Gastrocnemius medialis (tissue), 4 donors: ENCODE measurements at regions not wholly inside any gene's neighbourhood (a gene's known extent, or its start where the extent isn't known, plus 50 kb on each side); places are given as distances from the start of the nearest gene placed in this dataset.

Source experiments
- ATAC-seq, 2 donors: fragments of 150-250 bp; one replicate each; pipeline ENCODE4 v1.9.1; 2016
- DNase-seq, 2 donors: peaks; one replicate each; pipeline ENCODE4 v3.0.0-alpha.2; 2019
- H3K27ac ChIP-seq, 4 donors: fragments of 200-600 bp; sonication (generic); 1 replicate in 1 of 4; 2 replicates in 3 of 4; pipeline ENCODE4 v1.5.1; 2016 to 2018; ENCODE audit warnings: mild to moderate bottlenecking in 2 of 4, moderate library complexity in 1 of 4
- H3K27me3 ChIP-seq, 3 donors: fragments of 200-600 bp; sonication (generic) in 2 of 3; 1 replicate in 1 of 3; 2 replicates in 2 of 3; pipeline versions ENCODE4 v1.5.1 to v1.6.0; 2016 to 2019; ENCODE audit warnings: mild to moderate bottlenecking in 1 of 3, moderate library complexity in 1 of 3
- H3K36me3 ChIP-seq, 2 donors: fragments of 200-600 bp; sonication (generic) in 1 of 2; one replicate each; pipeline ENCODE4 v1.5.1; 2017 to 2018
- H3K4me1 ChIP-seq, 2 donors: fragments of 200-600 bp; sonication (generic) in 1 of 2; one replicate each; pipeline ENCODE4 v1.5.1; 2016 to 2017; ENCODE audit warnings: mild to moderate bottlenecking in 2 of 2
- H3K4me3 ChIP-seq, 4 donors: fragments of 200-600 bp; sonication (generic) in 3 of 4; 1 replicate in 1 of 4; 2 replicates in 3 of 4; pipeline ENCODE4 v1.5.1; 2016 to 2019; ENCODE audit warnings: mild to moderate bottlenecking in 2 of 4
- H3K9me3 ChIP-seq, 3 donors: fragments of 200-600 bp; sonication (generic) in 2 of 3; 1 replicate in 1 of 3; 2 replicates in 2 of 3; pipeline ENCODE4 v1.5.1; 2016 to 2019
- CTCF ChIP-seq, 5 experiments: fragments of 450-650 bp in 3 of 5; fragments of 200-600 bp in 2 of 5; sonication (generic) in 2 of 5; IDR thresholded peaks in 4 of 5; conservative IDR thresholded peaks in 1 of 5; 1 replicate in 4 of 5; 2 replicates in 1 of 5; pipeline ENCODE4 v1.5.1; 2016 to 2019; ENCODE audit warnings: antibody characterized with exemption in 5 of 5, mild to moderate bottlenecking in 3 of 5, moderate library complexity in 3 of 5
- POLR2A ChIP-seq, 2 donors: fragments of 450-650 bp; IDR thresholded peaks; one replicate each; pipeline ENCODE4 v1.6.1; 2017; ENCODE audit warnings: antibody characterized with exemption in 2 of 2, mild to moderate bottlenecking in 2 of 2, moderate library complexity in 2 of 2
- in situ Hi-C, 4 donors: fragments of 200-750 bp; cut with MboI; loops; one replicate each; pipeline versions ENCODE4 v1.15.0 to v1.8.0; 2017; ENCODE audit warnings: low sequenced_read_pairs in 4 of 4
- intact Hi-C: fragments of 100-400 bp; cut with DNase I; formaldehyde crosslinking; loops from one replicate; pipeline ENCODE4 v1.15.1; 2023; ENCODE audit warnings: low total_unique reads

GRCh38 chr11:127058524-127058923, 58.0 kb upstream of the KIRREL3 start:
- no peak for ATAC-seq
- intact Hi-C loops = no loop called here

GRCh38 chr11:127057126-127057525, 56.6 kb upstream of the KIRREL3 start:
- H3K27me3 ChIP-seq = no peaks in the 10 kb centered on the region
- ATAC-seq = no peak

More at GRCh38 chr11:127058524-127058923, 58.0 kb upstream of the KIRREL3 start:
- H3K9me3 ChIP-seq = no peaks in the 10 kb centered on the region
- H3K27ac ChIP-seq = no peak overlapping the region
- in situ Hi-C loops = no loop called here
- no peaks in the 10 kb centered on the region for H3K27me3 ChIP-seq
- no peak for DNase-seq
- no peaks in the 10 kb centered on the region for H3K4me1 ChIP-seq
- no peak overlapping the region for H3K4me3 ChIP-seq
- H3K36me3 ChIP-seq = no peaks in the 10 kb centered on the region
- TF ChIP-seq POLR2A (IDR thresholded peaks at IDR 0.05) = no peak

GRCh38 chr11:127056338-127056971, 55.9 kb upstream of the KIRREL3 start:
- no peak for DNase-seq
- intact Hi-C loops = no loop called here

More at GRCh38 chr11:127057126-127057525, 56.6 kb upstream of the KIRREL3 start:
- no peaks in the 10 kb centered on the region for H3K9me3 ChIP-seq
- TF ChIP-seq POLR2A (IDR thresholded peaks at IDR 0.05) (no peak), CTCF (IDR thresholded peaks at IDR 0.05 in 4 of 5, conservative IDR thresholded peaks at IDR 0.05 in 1 of 5) (no peak)
- no peaks in the 10 kb centered on the region for H3K4me1 ChIP-seq
- H3K27ac ChIP-seq = no peak overlapping the region
- intact Hi-C loops = no loop called here
- no peak overlapping the region for H3K4me3 ChIP-seq
- in situ Hi-C loops = no loop called here
- DNase-seq = no peak
- H3K36me3 ChIP-seq = no peaks in the 10 kb centered on the region

GRCh38 chr11:127055236-127055635, 54.7 kb upstream of the KIRREL3 start:
- no peak overlapping the region for H3K4me3 ChIP-seq
- in situ Hi-C loops = no loop called here
- no peak for ATAC-seq

More at GRCh38 chr11:127056338-127056971, 55.9 kb upstream of the KIRREL3 start:
- in situ Hi-C loops = no loop called here
- no peaks in the 10 kb centered on the region for H3K4me1 ChIP-seq
- H3K36me3 ChIP-seq = no peaks in the 10 kb centered on the region
- H3K4me3 ChIP-seq = no peak overlapping the region
- TF ChIP-seq POLR2A (IDR thresholded peaks at IDR 0.05) (no peak), CTCF (IDR thresholded peaks at IDR 0.05 in 4 of 5, conservative IDR thresholded peaks at IDR 0.05 in 1 of 5) (no peak)
- H3K27ac ChIP-seq = no peak overlapping the region
- no peaks in the 10 kb centered on the region for H3K9me3 ChIP-seq
- H3K27me3 ChIP-seq = no peaks in the 10 kb centered on the region
- ATAC-seq = no peak

GRCh38 chr11:127054153-127054552, 53.6 kb upstream of the KIRREL3 start:
- no peak for TF ChIP-seq POLR2A (IDR thresholded peaks at IDR 0.05)
- TF ChIP-seq CTCF (IDR thresholded peaks at IDR 0.05 in 4 of 5, conservative IDR thresholded peaks at IDR 0.05 in 1 of 5) = no peak
- no peak overlapping the region for H3K4me3 ChIP-seq
- DNase-seq (no peak), ATAC-seq (no peak)
- no peak overlapping the region for H3K27ac ChIP-seq
- in situ Hi-C loops = no loop called here
- H3K4me1 ChIP-seq = no peaks in the 10 kb centered on the region
- no peaks in the 10 kb centered on the region for H3K27me3 ChIP-seq
- no peaks in the 10 kb centered on the region for H3K36me3 ChIP-seq
- intact Hi-C loops = no loop called here
- H3K9me3 ChIP-seq = no peaks in the 10 kb centered on the region

More at GRCh38 chr11:127055236-127055635, 54.7 kb upstream of the KIRREL3 start:
- no peaks in the 10 kb centered on the region for H3K4me1 ChIP-seq
- intact Hi-C loops = no loop called here
- DNase-seq = no peak
- H3K27ac ChIP-seq = no peak overlapping the region
- no peaks in the 10 kb centered on the region for H3K9me3 ChIP-seq
- TF ChIP-seq POLR2A (IDR thresholded peaks at IDR 0.05) = no peak
- no peak for TF ChIP-seq CTCF (IDR thresholded peaks at IDR 0.05 in 4 of 5, conservative IDR thresholded peaks at IDR 0.05 in 1 of 5)
- H3K27me3 ChIP-seq = no peaks in the 10 kb centered on the region
- no peaks in the 10 kb centered on the region for H3K36me3 ChIP-seq
